ENCODE measurements at regions not wholly inside any gene's neighbourhood (a gene's known extent, or its start where the extent isn't known, plus 50 kb on each side); places are given as distances from the start of the nearest gene placed in this dataset.

GRCh38 chr16:87076331-87076949, 240.8 kb downstream of the C16orf95 start:
- TF ChIP-seq CTCF (IDR thresholded peaks at IDR 0.05; ENCODE audit: borderline replicate concordance, extremely low read depth, low read length, poor library complexity, severe bottlenecking) = no peak
- TF ChIP-seq EZH2 (IDR thresholded peaks at IDR 0.05; ENCODE audit: borderline replicate concordance, low read depth, low read length, severe bottlenecking) = no peak
